ENCODE measurements at regions not wholly inside any gene's neighbourhood (a gene's known extent, or its start where the extent isn't known, plus 50 kb on each side); places are given as distances from the start of the nearest gene placed in this dataset.

DNA sequence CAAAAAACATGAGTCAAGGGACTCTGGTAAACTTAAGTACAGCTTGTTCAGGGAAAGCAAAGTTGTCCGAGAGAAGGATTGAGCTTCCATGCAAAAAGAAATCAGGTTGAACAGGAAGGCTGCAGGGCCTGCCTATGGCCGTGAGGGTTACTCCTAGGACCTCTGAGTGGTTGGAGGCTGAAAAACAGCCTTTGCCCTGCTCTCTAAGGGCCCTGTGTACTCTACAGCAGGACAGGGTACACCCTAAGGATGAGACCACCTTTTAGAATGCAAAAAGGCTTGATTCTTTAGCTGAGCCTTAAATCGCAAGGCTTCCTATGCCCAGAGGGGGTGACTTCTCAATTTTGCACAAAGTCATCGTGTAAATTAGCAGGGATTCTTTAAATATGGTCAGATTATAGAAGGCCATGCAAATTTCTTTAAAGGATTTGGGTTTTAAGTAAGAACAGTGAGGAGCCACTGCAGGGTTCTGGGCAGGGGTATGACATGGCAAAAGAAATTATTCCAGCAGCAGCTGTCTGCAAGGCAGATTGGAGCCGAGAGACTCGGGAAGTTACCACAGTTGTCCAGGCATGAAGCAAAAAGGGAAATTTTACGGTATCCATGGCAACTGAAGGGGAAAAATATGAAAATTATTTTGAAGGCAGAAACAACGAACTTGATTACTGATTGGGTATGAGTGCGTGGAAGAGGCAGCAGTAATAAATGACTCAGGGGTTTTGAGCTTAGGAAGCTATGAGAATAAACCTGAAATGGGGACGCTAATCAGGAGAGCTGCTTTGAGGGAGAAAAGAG lies 91.8 kb downstream of the FAM76B start:
- no peak for TF ChIP-seq EZH2 (IDR thresholded peaks at IDR 0.05)
- TF ChIP-seq POLR2AphosphoS5 (IDR thresholded peaks at IDR 0.05; ENCODE audit: borderline replicate concordance, low read depth, low read length): no peak

Data from SK-N-MC (cell line).